Skeletal muscle satellite cell (primary cell): ENCODE measurements at regions not wholly inside any gene's neighbourhood (a gene's known extent, or its start where the extent isn't known, plus 50 kb on each side); places are given as distances from the start of the nearest gene placed in this dataset.

Experiments
- H3K27me3 ChIP-seq: 2 replicates; pipeline ENCODE4 v1.7.0; 2013; ENCODE audit warnings: low read length; ENCODE audit not compliant: control insufficient read depth, insufficient read depth
- H3K36me3 ChIP-seq: 2 replicates; pipeline ENCODE4 v1.7.0; 2013; ENCODE audit warnings: mild to moderate bottlenecking, control low read depth, low read length; ENCODE audit not compliant: insufficient read depth
- H3K4me1 ChIP-seq: 2 replicates; pipeline ENCODE4 v1.7.0; 2013; ENCODE audit warnings: low read length; ENCODE audit not compliant: control insufficient read depth, insufficient read depth
- H3K4me2 ChIP-seq: 2 replicates; pipeline ENCODE4 v1.7.0; 2013; ENCODE audit warnings: mild to moderate bottlenecking, low read length
- H3K4me3 ChIP-seq: 2 replicates; pipeline ENCODE4 v1.7.0; 2013; ENCODE audit warnings: low read length
- H3K9ac ChIP-seq: 2 replicates; pipeline ENCODE4 v1.7.0; 2013; ENCODE audit warnings: mild to moderate bottlenecking, low read depth, low read length, moderate library complexity
- H3K9me3 ChIP-seq: replicated peaks from 2 replicates; pipeline ENCODE4 v1.7.0; 2013; ENCODE audit warnings: mild to moderate bottlenecking, control low read depth, low read length

DNA sequence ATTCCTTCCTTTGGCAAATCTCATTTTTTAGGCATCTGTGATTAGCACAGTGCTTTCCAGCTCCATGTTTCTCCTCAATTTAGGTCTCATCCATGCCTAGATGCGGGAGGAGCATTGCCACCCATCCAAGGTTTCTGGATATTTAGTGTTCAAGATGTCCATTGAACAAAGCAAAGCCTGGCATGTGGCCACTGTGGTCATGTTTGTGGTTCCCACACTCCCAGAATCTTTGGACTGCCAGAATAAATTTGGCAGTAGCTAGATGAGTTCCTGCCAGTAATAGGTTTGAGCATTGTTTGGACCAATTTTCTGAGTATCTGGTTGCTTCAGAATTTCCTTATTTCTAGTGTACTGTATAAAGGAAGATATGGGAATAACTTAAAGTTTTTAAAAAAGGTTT is 1124.1 kb downstream of the ADGRL3 start:
- Histone ChIP-seq H3K4me1 (no peaks in the 10 kb centered on the region), H3K9ac (no peak overlapping the region), H3K27me3 (no peaks in the 10 kb centered on the region), H3K36me3 (no peaks in the 10 kb centered on the region), H3K4me2 (no peak overlapping the region), H3K9me3 (no peaks in the 10 kb centered on the region), H3K4me3 (no peak overlapping the region)

DNA sequence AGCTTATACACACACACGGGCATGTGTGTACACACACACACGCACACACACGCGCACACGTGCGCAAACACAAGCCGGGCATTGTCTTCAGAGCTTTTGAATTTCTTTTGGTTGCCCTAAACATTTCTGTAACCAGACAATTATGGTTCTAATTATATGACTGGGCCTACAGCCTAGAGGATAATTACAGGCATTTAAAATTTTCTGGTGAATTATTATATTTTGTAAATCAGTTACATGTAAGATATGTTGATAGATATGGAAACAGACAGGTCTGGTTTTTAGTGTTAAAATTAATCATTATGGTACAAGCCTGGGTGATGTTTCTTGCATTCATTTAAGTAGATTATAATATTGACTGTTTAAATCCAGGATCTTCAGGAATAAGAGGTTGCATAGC is 1120.5 kb downstream of the ADGRL3 start:
- H3K4me2 ChIP-seq = no peak overlapping the region
- H3K27me3 ChIP-seq = no peaks in the 10 kb centered on the region
- no peak overlapping the region for H3K4me3 ChIP-seq
- H3K9me3 ChIP-seq = no peaks in the 10 kb centered on the region
- H3K36me3 ChIP-seq = no peaks in the 10 kb centered on the region
- no peak overlapping the region for H3K9ac ChIP-seq
- no peaks in the 10 kb centered on the region for H3K4me1 ChIP-seq

DNA sequence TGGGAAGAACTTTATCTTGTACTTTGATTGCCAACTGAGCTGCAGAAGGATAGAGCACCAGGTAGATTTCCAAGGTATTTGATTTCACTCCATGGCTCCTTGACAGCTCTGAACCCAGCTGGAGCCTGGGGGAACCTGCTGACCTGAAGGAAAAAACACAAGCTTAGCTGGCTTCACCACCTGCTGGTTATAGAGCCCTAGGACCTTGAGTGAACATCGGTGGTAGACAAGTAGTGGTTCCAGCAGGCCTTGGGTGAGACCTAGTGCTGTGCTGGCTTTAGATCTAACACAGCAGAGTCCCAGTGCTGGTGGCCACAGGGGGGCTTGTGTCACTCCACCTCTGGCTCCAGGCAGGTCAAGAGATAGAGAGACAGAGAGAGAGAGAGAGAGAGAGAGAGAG is 1102.6 kb downstream of the ADGRL3 start:
- H3K27me3 ChIP-seq = no peaks in the 10 kb centered on the region
- no peak overlapping the region for H3K4me3 ChIP-seq
- no peak overlapping the region for H3K9ac ChIP-seq
- H3K9me3 ChIP-seq = no peaks in the 10 kb centered on the region
- H3K36me3 ChIP-seq = no peaks in the 10 kb centered on the region
- H3K4me1 ChIP-seq = no peaks in the 10 kb centered on the region
- no peak overlapping the region for H3K4me2 ChIP-seq

DNA sequence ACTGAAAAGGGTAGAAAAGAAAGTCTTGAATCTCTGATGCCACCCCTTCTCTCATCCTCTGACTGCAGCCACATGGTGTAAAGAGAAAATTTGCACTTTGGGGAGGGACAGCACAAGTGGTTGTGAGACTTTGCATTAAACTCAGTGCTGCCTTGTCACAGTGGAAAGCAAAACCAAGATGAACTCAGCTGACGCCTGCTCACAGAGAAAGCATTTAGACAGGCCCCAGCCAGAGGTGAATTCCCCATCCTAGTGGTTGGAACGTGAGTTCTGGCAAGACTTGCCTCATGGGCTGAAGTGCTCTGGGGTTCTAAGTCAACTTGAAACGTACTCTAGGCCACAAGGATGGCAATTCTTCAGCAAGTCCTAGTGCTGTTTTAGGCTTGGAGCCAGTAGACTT is 1101.4 kb downstream of the ADGRL3 start:
- Histone ChIP-seq H3K4me3 (no peak overlapping the region), H3K4me2 (no peak overlapping the region), H3K4me1 (no peaks in the 10 kb centered on the region), H3K9me3 (no peaks in the 10 kb centered on the region), H3K9ac (no peak overlapping the region), H3K36me3 (no peaks in the 10 kb centered on the region), H3K27me3 (no peaks in the 10 kb centered on the region)

DNA sequence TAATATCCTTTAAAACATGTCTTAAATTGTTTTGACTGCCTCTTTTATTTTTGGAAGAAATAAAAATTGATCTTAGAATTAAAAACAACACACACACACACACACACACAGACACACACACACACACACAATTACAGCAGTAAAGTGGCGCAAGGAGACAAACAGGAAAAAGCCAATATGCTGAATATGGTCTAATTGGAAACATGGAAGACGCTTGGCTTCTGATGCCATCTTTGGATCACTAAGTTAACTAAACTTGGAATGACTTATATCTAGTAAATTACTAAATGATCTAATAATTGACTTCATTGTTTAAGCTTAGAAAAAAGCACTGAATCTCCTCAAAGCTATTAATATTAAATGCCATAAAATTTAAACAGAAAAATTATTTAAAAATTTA is 1093.4 kb downstream of the ADGRL3 start:
- no peaks in the 10 kb centered on the region for H3K4me1 ChIP-seq
- no peaks in the 10 kb centered on the region for H3K27me3 ChIP-seq
- H3K4me3 ChIP-seq = no peak overlapping the region
- no peak overlapping the region for H3K9ac ChIP-seq
- H3K4me2 ChIP-seq = no peak overlapping the region
- no peaks in the 10 kb centered on the region for H3K9me3 ChIP-seq
- no peaks in the 10 kb centered on the region for H3K36me3 ChIP-seq

DNA sequence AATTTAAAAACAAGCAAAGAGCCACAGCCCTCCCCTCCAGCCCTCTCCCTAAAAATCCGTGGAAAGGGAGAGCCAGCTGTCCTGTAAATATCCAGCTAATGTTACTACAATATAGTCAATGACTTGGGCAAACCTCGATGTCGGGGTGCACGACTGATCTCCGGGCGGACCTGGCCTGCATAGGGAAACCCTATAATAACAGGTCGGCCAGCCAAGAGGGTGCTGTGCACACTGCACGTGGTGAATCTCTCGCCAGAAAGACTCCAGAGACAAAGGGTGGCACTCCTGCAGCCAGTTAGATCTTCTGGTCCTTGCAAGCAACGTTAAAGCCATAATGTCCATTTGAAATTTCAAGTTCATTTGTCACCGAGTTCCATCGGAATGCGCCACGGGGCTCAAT is 1092.8 kb downstream of the ADGRL3 start:
- H3K9ac ChIP-seq = no peak overlapping the region
- H3K9me3 ChIP-seq = no peaks in the 10 kb centered on the region
- H3K4me2 ChIP-seq = no peak overlapping the region
- no peaks in the 10 kb centered on the region for H3K4me1 ChIP-seq
- no peaks in the 10 kb centered on the region for H3K27me3 ChIP-seq
- no peak overlapping the region for H3K4me3 ChIP-seq
- no peaks in the 10 kb centered on the region for H3K36me3 ChIP-seq

DNA sequence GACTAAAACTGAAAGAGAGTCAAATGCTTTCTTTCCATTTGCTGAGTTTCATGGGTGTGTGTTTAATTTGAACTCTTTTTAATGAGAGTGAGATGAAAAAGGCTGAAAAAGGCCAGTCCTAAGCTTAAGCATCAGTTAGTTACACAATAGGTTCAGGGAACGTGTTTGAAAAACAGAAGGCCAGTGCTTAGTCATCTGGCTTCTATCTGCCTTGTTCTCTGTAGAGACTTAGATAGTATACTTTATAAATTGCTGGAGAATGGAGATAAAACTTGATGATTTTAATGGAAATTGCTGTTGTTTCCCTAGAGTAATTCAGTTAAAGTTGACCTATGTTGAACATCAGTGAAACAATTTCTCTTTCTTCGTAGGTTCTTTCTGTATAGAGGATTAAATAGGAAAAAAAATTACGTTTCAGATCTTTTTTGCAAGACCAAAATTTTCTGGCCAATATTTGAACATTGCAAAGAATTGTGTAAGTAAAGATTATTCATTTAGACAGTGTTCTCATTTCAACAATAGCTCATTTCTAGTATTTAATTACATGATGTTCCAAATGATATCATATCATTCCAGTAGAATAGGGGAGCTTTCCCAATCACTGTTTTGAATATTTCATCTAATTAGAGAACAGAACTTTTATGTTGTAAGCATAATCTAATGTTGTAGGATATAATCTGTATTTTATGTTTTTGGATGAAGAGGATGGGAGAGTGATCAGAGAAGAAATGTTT is 1088.8 kb downstream of the ADGRL3 start:
- no peaks in the 10 kb centered on the region for H3K36me3 ChIP-seq
- H3K4me1 ChIP-seq = no peaks in the 10 kb centered on the region
- H3K4me2 ChIP-seq = no peak overlapping the region
- no peak overlapping the region for H3K4me3 ChIP-seq
- H3K27me3 ChIP-seq = no peaks in the 10 kb centered on the region
- no peak overlapping the region for H3K9ac ChIP-seq
- no peaks in the 10 kb centered on the region for H3K9me3 ChIP-seq

DNA sequence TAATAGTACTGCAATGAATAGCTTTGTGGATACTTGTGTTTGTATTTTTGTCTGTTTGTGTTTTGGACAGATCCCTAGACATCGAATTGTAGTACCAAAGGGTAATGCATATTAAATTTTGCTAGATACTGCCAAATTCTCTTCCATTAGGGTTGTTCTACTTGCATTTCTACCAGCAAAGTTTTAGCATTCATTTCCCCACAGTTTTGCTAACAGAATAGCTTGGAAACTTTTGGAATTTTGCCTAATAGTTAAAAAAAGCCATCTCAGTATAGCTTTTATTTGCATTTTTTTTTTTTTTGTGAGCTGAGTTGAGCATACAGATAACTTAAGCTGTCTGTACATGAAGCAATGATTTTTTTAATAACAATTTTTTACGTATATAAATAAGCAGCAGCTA is 1084.9 kb downstream of the ADGRL3 start:
- no peaks in the 10 kb centered on the region for H3K4me1 ChIP-seq
- H3K9me3 ChIP-seq = no peaks in the 10 kb centered on the region
- no peak overlapping the region for H3K4me3 ChIP-seq
- no peaks in the 10 kb centered on the region for H3K36me3 ChIP-seq
- H3K4me2 ChIP-seq = no peak overlapping the region
- H3K9ac ChIP-seq = no peak overlapping the region
- H3K27me3 ChIP-seq = no peaks in the 10 kb centered on the region

DNA sequence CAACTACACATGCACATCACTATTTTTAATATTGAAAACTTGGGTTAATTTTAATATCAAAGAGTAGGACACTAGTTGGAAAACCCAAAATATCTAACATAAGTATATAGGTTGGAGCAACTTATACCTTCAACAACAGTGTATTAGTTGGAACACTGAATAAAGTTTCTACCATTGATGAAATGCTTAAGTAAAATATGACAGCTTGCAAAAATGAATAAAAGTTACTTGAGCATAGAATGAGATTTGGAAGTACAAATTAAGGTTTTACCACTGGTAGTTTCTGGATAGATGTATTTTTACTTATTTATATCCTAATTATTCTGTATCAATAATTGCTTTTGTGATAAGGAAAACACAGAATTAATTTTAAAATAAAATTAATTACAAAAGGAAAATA is 1079.6 kb downstream of the ADGRL3 start:
- H3K4me3 ChIP-seq = no peak overlapping the region
- H3K9me3 ChIP-seq = no peaks in the 10 kb centered on the region
- no peak overlapping the region for H3K9ac ChIP-seq
- no peaks in the 10 kb centered on the region for H3K36me3 ChIP-seq
- no peak overlapping the region for H3K4me2 ChIP-seq
- H3K27me3 ChIP-seq = no peaks in the 10 kb centered on the region
- no peaks in the 10 kb centered on the region for H3K4me1 ChIP-seq

DNA sequence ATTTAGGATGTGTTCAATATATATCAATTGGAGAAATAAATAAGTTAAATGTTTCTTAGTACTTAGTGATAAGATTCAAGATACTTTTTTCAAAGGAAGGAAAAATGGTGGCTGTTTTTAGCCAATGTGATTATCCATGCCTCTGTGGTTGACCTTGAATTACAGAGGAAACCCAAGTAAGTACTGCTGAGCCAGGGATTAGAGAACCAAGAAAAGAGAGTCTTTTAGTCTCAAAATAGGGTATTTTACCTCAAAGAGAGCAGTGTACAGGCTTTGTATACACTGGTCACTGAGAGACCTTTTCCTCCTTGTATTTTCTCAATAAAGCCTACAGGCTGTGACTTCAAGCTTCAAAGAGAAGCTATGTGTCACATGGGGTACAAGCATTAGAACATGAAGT is 1075.3 kb downstream of the ADGRL3 start:
- no peaks in the 10 kb centered on the region for H3K4me1 ChIP-seq
- H3K9ac ChIP-seq = no peak overlapping the region
- no peaks in the 10 kb centered on the region for H3K9me3 ChIP-seq
- H3K27me3 ChIP-seq = no peaks in the 10 kb centered on the region
- no peak overlapping the region for H3K4me2 ChIP-seq
- H3K4me3 ChIP-seq = no peak overlapping the region
- no peaks in the 10 kb centered on the region for H3K36me3 ChIP-seq

DNA sequence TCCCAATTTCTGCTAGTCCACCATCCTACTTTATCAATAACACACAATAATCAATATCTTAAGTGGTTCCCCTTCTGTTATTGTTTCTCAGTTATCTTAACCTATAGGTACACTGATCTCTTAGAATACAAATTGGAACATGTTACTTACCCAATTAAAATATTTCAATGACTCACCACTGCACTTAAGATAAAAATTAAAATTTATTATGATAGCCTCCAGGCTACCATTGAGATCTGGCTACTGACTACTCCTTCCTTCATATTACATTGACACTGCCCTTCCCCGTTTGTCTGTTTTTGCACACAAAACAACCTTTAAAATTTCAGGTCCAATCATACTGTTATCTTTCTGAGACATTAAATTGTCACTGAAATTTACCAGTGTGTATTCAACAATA is 1074.7 kb downstream of the ADGRL3 start:
- Histone ChIP-seq H3K9me3 (no peaks in the 10 kb centered on the region), H3K4me1 (no peaks in the 10 kb centered on the region), H3K9ac (no peak overlapping the region), H3K27me3 (no peaks in the 10 kb centered on the region), H3K4me2 (no peak overlapping the region), H3K4me3 (no peak overlapping the region), H3K36me3 (no peaks in the 10 kb centered on the region)

DNA sequence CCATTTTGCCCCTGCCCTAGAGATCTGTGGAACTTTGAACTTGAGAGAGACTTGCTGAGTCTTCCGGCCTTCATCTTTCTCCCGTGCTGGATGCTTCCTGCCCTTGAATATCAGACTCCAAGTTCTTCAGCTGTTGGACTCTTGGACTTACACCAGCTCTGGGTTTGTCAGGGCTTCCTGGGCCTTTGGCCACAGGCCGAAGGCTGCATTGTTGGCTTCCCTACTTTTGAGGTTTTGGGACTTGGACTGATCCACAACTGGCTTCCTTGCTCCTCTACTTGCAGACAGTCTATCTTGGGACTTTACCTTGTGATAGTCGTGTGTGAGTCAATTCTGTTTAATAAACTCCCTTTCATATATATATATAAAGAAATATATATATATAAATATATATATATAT is 1071.0 kb downstream of the ADGRL3 start:
- Histone ChIP-seq H3K9me3 (no peaks in the 10 kb centered on the region), H3K4me3 (no peak overlapping the region), H3K4me1 (no peaks in the 10 kb centered on the region), H3K4me2 (no peak overlapping the region), H3K36me3 (no peaks in the 10 kb centered on the region), H3K9ac (no peak overlapping the region), H3K27me3 (no peaks in the 10 kb centered on the region)
